SK-N-SH (cell line): ENCODE measurements at regions not wholly inside any gene's neighbourhood (a gene's known extent, or its start where the extent isn't known, plus 50 kb on each side); places are given as distances from the start of the nearest gene placed in this dataset.

Source experiments
- EP300 ChIP-seq, 2 experiments: IDR thresholded peaks; 2 replicates each; pipeline versions ENCODE4 v1.4.0 to v1.6.1; 2012; ENCODE audit warnings: borderline replicate concordance in 1 of 2, low read depth in 1 of 2, low read length in 1 of 2
- FOSL2 ChIP-seq: IDR thresholded peaks from 2 replicates; pipeline ENCODE4 v1.4.0; 2012; ENCODE audit warnings: low read depth, mild to moderate bottlenecking, moderate library complexity, borderline replicate concordance
- GATA2 ChIP-seq: sonication (generic); formaldehyde crosslinking; IDR thresholded peaks from 2 replicates; pipeline ENCODE4 v1.5.0; 2020; ENCODE audit warnings: mild to moderate bottlenecking, missing genetic modification reagents
- JUND ChIP-seq: IDR thresholded peaks from 2 replicates; pipeline ENCODE4 v1.4.0; 2012
- MXI1 ChIP-seq: IDR thresholded peaks from 2 replicates; pipeline ENCODE4 v1.6.1; 2012; ENCODE audit warnings: mild to moderate bottlenecking, low read depth, low read length, improper control_type of control experiment
- POLR2AphosphoS5 ChIP-seq: IDR thresholded peaks from 2 replicates; pipeline ENCODE4 v1.6.1; 2012; ENCODE audit warnings: low read depth, low read length
- RAD21 ChIP-seq: IDR thresholded peaks from 2 replicates; pipeline ENCODE4 v1.6.1; 2012; ENCODE audit warnings: mild to moderate bottlenecking, low read length
- SIN3A ChIP-seq: IDR thresholded peaks from 2 replicates; pipeline ENCODE4 v1.6.1; 2012; ENCODE audit warnings: low read depth, mild to moderate bottlenecking, low read length, moderate library complexity, borderline replicate concordance
- TAF1 ChIP-seq: IDR thresholded peaks from 2 replicates; pipeline ENCODE4 v1.6.1; 2012; ENCODE audit warnings: low read depth, mild to moderate bottlenecking, low read length, moderate library complexity, borderline replicate concordance
- TF ChIP-seq, protein P1 (sequence below): fragments of 200-600 bp; sonication (generic); IDR thresholded peaks from 2 replicates; pipeline ENCODE4 v1.6.1; 2017; ENCODE audit warnings: antibody characterized with exemption, mild to moderate bottlenecking, moderate library complexity
- TF ChIP-seq, protein P2 (sequence below): IDR thresholded peaks from 2 replicates; pipeline ENCODE4 v1.4.0; 2012; ENCODE audit warnings: low read depth, borderline replicate concordance

DNA sequence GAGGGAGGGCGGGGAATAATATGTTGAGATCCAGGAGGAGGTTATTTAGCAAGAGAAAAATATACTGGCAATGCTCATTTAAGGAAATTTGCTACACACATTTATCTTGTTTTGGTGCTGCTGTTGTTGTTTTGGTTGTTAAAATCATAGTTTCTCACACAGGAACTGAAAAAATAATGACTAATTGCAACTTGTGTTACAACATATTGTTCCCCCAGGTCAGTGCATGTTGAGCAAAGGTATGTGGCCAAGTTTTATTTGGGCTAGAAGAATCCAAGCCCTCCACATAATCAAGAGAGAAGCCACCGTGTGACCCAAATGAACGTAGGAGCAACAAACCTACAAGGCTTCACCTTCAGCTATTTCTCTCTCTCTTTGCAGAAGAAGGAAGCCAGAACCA, 220.3 kb upstream of the DAPK1 start:
- TF ChIP-seq, protein P1, sequence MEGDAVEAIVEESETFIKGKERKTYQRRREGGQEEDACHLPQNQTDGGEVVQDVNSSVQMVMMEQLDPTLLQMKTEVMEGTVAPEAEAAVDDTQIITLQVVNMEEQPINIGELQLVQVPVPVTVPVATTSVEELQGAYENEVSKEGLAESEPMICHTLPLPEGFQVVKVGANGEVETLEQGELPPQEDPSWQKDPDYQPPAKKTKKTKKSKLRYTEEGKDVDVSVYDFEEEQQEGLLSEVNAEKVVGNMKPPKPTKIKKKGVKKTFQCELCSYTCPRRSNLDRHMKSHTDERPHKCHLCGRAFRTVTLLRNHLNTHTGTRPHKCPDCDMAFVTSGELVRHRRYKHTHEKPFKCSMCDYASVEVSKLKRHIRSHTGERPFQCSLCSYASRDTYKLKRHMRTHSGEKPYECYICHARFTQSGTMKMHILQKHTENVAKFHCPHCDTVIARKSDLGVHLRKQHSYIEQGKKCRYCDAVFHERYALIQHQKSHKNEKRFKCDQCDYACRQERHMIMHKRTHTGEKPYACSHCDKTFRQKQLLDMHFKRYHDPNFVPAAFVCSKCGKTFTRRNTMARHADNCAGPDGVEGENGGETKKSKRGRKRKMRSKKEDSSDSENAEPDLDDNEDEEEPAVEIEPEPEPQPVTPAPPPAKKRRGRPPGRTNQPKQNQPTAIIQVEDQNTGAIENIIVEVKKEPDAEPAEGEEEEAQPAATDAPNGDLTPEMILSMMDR, result no peak
- TF ChIP-seq GATA2 (CRISPR knock-in tag) (no peak), JUND (no peak), POLR2AphosphoS5 (no peak), EP300 (IDR thresholded peaks at IDR 0.05; ENCODE audit: borderline replicate concordance in 1 of 2, low read depth in 1 of 2, low read length in 1 of 2) (no peak), MXI1 (no peak), SIN3A (no peak), TAF1 (no peak), FOSL2 (no peak), RAD21 (no peak)
- TF ChIP-seq, protein P2, sequence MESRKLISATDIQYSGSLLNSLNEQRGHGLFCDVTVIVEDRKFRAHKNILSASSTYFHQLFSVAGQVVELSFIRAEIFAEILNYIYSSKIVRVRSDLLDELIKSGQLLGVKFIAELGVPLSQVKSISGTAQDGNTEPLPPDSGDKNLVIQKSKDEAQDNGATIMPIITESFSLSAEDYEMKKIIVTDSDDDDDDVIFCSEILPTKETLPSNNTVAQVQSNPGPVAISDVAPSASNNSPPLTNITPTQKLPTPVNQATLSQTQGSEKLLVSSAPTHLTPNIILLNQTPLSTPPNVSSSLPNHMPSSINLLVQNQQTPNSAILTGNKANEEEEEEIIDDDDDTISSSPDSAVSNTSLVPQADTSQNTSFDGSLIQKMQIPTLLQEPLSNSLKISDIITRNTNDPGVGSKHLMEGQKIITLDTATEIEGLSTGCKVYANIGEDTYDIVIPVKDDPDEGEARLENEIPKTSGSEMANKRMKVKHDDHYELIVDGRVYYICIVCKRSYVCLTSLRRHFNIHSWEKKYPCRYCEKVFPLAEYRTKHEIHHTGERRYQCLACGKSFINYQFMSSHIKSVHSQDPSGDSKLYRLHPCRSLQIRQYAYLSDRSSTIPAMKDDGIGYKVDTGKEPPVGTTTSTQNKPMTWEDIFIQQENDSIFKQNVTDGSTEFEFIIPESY, result no peak
